GM10266 (cell line): ENCODE measurements at regions not wholly inside any gene's neighbourhood (a gene's known extent, or its start where the extent isn't known, plus 50 kb on each side); places are given as distances from the start of the nearest gene placed in this dataset.

Source experiments
- DNase-seq: peaks from one replicate; pipeline ENCODE4 v3.0.0; 2012; ENCODE audit errors: extremely low spot score
- CTCF ChIP-seq: IDR thresholded peaks from 2 replicates; pipeline ENCODE4 v1.5.1; 2012; ENCODE audit warnings: mild to moderate bottlenecking, low read depth; ENCODE audit not compliant: control insufficient read depth, insufficient read depth; ENCODE audit errors: missing control alignments

GRCh38 chr10:10881117-10881813 is 136.4 kb upstream of the CELF2 start:
- DNase-seq: no peak
- no peak for TF ChIP-seq CTCF

GRCh38 chr10:10883737-10884136 is 133.9 kb upstream of the CELF2 start:
- no peak for TF ChIP-seq CTCF
- no peak for DNase-seq

- no peak for TF ChIP-seq CTCF
Observed at GRCh38 chr10:10886861-10887531, 130.7 kb upstream of the CELF2 start.

GRCh38 chr10:10891124-10892082 is 126.3 kb upstream of the CELF2 start:
- TF ChIP-seq CTCF: no peak
- no peak for DNase-seq

More at GRCh38 chr10:10886861-10887531, 130.7 kb upstream of the CELF2 start:
- DNase-seq: no peak

- no peak for TF ChIP-seq CTCF
- DNase-seq: no peak
Observed at GRCh38 chr10:10892290-10892875, 125.3 kb upstream of the CELF2 start.

- no peak for TF ChIP-seq CTCF
- DNase-seq: no peak
Observed at GRCh38 chr10:10897400-10897799, 120.3 kb upstream of the CELF2 start.
